Skin of body (tissue), 1 donor: ENCODE measurements at regions not wholly inside any gene's neighbourhood (a gene's known extent, or its start where the extent isn't known, plus 50 kb on each side); places are given as distances from the start of the nearest gene placed in this dataset.

Experiments used
- DNase-seq: peaks from one replicate; lab custom pipeline; 2025; lab: John Stamatoyannopoulos, UW

DNA sequence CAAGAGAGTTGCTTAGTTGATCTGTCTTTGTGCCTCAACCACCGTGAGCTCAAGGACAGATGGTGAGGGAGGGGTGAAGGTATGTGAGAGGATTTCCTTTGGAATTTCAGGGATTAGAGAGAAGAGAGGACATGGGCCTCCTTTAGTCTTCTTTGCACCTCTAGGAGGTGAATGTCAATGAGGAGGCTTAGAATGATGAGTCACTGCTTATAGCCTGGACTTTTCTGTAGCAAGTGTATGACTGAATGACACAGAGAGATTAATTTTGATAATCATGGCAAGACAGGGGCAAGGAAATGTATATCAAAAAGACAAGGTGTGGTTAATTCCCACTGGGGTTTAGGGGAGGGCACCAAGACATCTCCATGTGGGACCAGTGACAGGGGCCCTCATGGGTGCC lies 947.3 kb upstream of the TENM4 start:
- no peak for DNase-seq

DNA sequence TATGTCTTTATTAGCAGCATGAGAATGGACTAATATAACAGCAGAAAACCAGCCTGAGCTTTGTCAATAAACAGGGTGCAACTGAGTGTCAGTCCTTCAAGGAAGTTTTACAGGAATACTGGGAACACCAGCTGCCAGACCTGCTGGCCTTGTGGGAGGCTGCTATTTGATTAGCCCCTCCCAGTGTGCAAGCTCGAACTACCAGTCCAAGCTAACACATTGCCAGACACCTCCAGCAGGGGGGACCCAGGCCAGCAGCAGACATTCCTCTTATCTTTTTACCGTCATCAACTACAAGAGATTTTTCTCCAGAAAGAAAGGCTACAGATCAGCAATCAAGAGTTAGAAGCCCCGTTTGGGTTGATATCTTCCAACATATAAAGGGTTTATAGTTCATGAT lies 942.8 kb upstream of the TENM4 start:
- no peak for DNase-seq

DNA sequence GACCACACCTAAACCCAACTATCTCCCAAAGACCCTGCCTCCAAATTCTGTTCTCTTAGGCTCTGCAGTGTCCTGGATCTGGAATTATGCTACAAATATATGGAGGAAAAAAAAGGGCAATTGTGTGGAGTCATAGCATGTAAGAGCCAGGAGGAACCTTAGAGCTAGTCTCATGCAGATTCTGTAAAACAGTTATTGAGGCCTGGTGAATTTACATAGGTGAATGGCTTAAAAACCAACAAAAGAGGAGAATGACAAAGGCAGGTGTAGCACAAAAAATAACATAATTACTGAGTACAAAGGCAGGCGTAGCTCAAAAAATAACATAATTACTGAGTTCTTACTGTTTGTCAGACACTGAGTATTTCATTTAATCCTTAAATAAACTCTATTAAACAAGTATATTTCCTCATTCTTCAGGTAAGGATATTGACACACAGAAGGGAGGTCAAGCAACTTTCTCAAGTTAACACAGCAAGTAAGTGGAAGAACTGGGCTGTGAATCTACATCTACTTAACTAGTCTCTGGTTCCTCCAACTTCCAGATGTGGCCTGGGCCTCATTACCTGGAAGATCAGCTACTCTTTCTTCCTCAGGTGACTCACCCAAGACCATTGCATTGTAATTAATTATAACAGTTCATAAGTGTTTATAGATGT lies 938.9 kb upstream of the TENM4 start:
- DNase-seq, result no peak

DNA sequence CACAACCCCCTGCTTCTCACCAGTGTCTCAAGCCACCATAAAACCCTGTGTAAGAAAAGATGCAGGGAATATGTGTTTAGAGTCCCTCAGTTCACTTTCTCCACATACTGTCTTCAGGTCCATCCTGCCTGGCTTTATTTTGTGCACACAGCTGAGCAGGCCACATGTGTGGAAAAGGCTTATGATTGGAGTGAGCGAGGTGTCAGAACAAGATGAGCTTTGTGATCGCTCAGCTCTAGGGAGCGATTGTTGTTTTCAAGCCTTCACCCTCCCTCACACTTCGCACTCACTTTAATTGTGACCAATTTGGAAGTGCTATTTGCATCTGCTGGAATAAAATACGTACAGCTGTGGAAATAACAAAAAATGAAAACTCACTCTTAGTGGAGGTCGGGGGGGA lies 931.1 kb upstream of the TENM4 start:
- DNase-seq, result no peak

DNA sequence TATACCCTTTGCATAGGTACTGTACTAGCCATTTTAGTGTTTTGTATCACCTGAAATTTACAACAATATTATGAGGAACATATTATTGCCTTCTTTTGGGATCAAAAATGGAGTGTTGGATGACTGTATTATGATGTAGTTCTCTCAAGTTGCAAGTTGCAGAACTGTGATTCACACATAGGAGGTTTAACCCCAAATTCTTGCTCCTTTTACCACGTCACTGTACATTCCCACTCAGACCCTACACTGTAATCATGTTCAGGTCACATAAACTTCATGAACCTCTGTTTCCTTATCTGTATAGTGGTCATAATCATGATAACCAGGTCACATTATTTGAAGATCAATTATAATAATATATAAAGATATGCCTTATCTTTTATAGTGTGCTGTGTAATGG lies 925.1 kb upstream of the TENM4 start:
- no peak for DNase-seq

DNA sequence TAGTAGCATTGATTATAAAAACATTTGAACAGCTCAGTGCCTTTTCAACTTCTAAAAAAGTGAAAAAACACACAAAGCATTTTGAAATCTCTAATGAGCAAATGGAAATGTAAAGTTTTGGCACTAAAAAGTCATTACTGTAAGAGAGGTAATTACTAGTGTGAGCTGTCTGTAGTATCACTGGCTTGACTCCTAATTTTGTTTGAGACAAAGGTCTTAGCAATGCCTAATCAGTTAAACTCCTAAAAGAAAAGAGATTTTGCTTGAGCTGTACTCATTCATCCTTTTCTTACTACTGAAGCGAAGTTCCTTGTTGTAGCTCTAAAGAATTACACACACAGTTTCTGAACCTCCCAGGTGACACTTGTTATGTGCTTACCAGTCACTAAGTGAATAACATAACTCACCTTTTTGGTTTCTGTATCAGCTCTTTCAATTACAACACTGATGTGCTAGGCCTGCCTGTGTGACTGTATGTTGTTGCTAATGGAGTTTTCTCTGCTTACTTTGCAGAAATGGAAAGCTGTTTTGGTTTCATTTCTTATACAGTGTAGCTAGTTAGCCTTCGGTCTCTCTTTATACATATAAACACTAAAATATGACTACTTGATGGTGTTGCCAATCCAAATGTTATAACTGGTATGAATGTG lies 924.4 kb upstream of the TENM4 start:
- DNase-seq, result no peak

DNA sequence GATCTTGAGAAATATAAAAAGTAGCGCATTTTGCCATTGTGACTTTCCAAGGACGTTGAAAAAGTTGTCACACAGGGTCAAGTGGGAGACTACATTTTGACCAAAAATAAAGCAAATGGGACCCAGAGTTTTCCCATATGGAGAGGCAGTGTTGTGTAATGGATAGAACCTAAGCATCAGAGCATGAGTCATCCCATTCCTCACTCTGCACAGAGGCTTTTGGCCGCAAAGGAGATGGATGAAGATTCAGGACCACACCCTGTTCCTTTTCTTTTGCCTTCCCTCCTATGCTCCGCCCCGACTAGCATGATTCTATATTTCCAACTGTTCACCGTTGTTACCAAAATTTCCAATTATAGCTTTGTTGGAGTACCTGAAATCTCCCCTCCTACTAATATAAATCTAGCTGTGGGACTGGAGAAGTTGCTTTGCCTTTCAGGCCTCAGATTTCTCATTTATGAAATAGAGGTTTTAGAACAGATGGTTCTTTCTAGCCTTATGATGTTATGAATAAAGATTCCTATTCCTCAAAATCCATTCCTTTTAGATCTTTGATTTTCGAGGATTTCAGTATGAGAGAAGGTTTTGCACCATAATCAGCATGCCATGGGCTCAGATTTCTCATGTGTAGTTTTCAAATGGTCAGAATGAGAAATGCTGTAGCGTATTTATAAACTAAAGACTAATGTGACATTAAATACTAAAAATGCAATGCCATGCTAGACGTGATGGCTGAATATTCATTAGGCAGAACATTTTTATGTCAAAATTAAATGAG lies 921.9 kb upstream of the TENM4 start:
- DNase-seq, result no peak

DNA sequence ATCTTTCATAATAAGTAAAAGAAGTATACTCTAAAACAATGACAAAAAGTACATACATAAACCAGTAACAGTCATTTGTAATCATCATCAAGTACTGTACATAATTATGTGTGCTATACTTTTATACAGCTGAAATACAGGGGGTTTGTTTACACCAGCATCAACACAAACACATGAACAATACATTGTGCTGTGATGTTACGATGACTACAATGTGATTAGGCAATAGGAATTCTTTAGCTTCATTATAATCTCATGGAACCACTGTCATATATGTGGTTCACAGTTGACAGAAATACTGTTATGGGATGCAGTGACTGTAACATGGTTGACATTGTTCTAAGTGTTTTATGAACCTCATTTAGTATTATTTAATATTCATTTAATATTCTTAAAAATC lies 914.4 kb upstream of the TENM4 start:
- DNase-seq, result peak; percentile 42

DNA sequence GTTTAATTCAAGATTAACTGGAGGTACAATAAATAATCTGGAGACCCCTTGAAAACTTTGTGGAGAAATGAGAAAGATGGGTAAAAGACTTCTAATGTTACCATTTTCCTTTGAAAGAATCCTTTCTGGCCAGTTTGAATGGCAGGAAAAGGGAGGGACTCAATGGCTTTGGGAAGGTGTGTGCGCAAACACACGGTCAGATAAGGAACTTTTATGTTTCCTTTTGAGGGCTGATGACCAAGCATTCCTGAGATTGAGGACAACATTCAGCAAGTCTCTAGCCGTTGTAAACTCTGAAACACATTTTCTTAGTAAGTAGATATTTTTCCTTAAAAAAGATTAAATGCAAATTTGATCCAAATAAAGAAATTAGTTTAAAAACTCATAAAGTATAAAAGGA lies 909.7 kb upstream of the TENM4 start:
- no peak for DNase-seq

DNA sequence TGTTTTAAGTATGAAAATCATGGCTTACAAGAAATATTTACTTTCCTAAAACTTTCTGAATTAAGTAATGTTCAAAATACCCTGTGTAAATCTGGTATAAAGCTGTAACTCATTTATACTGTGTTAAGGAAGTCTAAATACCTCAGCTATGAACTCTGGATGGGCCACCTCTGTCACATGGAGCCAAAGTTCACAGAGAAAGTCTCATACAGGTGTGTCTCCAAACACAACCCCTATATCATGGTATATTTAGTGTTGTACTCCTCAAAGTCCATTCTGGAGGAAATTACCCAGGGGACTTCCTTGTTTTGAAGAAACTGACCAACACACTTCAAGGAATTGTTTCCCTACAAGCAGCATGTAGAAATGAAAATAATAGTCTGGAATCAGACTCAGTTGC lies 909.2 kb upstream of the TENM4 start:
- DNase-seq, result no peak

DNA sequence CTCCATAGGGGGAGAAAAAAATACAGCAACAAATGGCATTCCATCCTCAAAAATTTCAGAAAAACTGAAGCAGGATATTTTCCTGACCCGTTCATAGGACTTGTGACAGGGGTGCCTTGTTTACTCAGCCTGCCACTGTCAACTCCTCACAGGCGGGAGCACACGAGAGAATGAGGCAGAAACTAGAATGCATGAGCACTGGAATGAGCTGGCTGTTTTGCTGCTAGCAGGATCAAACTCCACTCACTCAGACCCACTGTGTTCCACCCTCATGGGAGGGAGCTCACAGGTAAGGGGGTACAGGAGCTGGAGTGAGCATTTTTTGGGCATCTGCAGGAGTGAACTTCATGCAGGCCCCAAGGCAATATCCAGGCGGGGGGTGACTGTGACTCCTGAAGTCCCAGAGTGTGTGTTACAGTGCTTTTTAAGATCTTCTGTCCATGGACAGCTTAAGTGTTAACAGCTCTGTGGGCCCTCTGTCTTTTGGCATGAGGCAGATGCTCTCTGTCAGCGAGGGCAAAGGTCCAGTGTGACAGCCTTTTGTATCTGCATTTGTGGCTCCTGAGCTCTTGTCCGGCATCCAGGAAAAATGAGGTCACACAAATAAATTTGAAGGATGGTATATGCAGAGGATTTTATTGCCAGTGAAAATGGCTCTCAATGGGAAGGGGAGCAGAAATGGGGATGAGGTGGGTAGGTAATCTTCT lies 905.7 kb upstream of the TENM4 start:
- DNase-seq, result no peak

DNA sequence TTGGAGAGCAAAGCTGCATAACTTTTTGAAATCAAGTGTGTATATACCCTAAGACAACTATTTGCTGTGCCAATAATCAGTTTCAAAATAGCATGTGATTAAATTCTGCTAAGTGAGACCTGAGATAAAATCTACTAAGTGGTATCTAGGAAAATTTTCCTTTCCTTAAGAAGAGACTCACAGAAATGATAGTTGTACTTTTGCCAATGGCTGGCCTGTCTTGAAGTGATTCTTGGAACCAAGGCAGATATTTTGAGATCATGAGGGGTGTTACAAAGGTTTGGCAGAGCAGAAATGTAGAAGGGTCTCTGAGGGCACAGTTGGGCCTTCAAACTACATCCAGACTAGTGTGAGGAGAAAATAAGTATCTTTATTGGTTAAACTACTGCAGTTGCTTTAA lies 902.6 kb upstream of the TENM4 start:
- DNase-seq, result peak; percentile 11

DNA sequence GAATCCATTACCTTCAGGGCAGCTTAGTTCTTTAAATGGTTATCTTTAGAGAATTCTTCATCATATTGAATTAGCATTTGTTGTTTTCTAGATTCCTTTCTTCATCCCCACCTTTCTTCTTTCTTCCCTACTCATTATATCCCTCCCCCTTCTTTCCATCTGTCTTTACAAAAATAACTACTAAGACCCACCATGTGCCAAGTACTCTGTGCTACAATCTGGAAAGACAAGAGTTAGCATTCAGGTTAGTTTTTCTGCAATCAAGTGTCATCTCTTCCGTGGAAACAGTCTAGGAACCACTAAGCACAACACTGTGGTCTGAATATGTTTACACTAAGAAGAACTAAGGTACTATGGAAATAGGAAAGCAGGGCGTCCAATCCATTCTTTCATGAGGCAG lies 897.4 kb upstream of the TENM4 start:
- no peak for DNase-seq

DNA sequence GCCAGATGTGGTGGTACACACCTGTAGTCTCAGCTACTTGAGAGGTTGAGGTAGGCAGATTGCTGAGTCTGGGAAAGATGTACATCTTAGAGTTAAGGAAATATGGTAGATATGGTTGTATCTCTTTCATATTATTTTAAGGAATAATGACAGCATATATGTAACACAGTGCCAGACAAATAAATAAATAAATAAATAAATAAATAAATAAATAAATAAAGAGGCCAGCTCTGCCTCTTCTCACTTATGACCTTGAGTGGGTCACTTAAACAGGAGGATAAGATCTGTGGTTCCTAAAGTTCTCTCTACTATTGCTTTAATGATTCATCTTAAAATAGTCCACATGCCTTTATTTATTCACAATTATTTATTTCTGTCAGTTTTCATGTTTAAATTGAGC lies 890.9 kb upstream of the TENM4 start:
- no peak for DNase-seq

DNA sequence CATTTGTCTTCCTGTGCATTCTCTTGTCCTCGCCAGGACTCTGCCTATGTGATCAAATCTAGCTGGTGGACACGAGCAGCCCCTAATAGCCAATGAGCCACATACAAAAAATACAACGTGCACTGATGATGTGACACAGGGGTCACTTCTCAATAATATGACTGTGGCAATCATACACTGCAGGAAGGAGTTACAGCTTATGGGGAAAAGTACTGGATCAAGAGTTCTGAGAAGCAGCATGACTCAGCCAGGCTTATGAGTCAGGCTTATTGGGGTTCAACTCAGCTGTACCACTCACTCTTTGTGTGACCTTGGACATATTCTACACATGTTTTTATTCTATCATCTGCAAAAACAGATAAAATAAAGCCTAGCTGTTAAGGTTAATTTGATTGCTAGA lies 889.4 kb upstream of the TENM4 start:
- no peak for DNase-seq

DNA sequence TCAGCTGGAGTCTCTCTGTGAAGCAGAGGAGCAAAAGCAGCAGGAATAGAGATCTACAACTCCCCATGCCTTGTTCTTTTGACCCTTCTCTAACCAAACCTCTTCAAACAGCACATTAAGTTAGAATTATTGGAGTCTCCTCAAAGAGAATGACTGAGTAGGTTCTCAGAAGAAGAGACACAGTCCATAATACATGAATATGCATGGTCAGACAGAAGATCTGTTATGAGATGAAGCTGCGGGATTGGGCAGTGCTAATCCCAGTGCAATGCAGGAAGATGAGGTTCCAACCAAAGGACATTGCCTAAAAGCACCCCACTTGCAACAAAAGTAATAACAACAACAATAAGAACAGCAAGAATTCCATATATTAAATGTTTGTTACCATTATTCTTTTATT lies 887.9 kb upstream of the TENM4 start:
- no peak for DNase-seq

DNA sequence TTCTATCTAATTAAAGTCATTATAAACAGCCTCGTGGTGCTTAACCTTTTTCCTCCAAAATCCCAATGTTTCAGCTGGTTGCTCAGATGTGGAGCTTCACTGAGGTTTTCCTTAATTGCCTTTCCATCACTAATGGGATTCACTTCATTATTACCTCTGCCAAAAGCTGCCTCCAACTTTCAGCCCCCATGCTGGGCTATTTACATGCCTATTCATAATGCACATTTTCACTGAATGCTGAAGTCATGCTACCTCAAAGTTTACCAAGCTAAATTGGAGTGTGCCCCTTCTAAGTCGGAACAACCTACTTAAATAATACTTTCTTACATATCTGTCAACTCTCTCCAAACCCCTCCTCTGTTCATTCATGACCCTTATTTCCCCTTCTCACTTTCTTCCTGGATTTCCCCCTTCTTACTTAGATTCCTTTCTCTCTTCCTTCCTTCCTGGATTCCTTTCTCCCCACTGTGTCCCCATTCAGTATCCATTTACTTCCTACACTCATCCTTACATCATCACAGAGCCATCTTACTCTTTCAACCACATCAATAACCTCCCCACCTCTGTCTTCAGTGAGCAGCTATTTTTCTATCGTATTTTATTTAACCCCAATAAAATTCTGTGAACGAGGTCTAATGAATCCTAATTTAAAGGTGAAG lies 887.3 kb upstream of the TENM4 start:
- no peak for DNase-seq

DNA sequence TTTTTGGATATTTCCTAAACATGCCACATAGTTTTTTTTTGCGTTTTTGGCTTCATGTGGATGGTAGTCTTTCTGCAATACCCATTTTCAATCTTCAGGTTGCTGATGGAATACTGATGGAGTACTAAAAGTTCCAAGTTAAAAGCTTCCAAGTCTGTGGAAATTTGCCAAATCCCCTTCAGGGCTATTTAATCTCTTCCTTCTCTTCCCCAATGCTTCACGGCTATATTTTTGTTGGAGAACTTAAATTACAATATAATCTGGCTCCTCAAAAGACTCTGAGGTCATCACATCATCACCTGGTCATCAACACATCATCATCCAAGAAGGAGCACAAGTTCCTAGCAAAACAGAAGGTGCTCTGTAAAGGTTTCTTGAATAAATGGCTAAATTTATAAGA lies 881.0 kb upstream of the TENM4 start:
- no peak for DNase-seq

DNA sequence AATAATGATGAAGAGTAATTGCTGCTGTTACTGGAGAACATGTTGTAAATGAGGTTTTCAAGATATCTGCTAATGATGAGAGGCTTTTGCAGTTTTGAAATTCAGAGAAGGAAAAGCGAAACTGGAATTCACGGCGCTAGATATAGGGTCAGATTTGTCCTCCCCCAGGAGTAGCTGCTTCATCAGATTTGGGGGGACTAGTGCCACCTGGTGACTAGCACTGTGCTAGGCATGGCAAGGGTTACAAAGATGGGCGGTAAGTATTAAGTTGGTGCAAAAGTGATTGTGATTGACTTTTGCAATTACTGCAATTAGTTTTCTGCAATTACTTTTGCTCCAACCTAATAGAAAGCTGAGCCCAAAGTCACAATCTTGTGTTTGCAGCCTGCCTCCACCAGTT lies 879.9 kb upstream of the TENM4 start:
- no peak for DNase-seq

DNA sequence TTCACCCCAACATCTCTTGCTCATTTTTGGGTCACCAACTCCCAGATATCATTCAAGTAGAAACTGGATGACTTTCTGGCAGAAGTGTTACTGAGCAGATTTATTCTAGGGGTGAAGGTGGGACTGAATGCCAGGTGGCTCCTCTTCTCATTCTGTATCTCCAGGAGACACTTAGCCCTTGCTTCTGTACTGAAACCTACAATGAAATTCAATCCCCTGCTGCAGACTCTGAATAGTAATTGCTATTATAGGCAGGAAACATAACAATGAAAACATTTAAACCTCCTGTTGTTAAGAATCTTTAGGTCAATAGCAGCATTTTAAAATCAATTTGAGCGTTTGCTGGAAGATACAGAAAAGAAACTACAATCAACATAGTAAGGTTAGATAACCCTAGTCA lies 879.4 kb upstream of the TENM4 start:
- no peak for DNase-seq

DNA sequence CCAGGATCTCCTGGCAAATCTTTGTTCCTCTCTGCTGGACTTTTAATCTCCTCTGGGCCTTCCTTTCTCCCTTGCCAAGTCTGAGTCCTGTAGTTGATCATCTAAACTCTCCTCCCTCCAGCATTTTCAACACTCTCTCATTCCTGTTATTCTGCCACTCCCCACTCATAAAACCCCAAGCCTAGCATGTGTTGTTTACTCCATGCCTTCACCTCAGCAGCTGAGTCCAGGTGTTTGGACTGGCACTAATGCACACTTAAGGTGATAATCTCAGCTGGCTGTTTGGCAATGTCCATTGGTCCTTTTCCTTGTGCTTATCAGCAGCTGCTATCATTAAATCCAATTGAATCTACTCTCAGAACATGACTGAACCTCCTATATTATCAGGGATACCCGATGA lies 876.8 kb upstream of the TENM4 start:
- DNase-seq, result no peak

DNA sequence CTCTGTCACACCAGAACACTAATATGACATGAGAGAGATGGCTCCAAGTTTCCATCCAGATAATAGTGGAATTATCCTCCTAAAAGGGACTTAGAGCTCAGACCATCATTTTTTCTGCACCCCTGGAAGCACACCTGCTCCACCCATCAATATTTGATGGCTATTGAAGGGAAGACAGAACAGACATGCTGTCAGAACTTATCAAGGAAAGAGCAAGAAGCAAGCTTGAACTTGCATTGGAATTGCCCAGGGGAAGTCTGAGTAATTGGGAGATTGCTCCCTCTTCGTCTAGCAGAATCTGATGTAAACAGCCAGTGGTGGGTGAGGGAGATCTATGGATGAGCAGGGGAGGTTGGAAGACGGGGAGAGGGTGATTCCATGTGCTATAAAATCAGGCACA lies 874.4 kb upstream of the TENM4 start:
- peak; percentile 0 for DNase-seq
